ENCODE measurements at regions not wholly inside any gene's neighbourhood (a gene's known extent, or its start where the extent isn't known, plus 50 kb on each side); places are given as distances from the start of the nearest gene placed in this dataset.

DNA sequence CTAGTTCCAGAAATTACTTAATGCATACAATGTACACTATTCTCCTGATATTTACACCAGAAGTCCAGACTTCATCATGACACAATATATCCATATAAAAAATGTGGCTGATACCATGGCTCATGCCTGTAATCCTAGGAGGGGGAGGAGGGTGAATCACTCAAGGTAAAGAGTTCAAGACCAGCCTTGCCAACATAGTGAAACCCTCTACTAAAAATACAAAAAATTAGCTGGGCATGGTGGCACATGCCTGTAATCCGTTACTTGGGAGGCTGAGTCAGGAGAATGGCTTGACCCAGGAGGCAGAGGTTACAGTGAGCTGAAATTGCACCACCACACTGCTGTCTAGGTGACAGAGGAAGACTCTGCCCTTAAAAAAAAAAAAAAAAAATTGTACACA, 192.5 kb upstream of the HSFY2 start:
- intact Hi-C loops (cut with DNase I), result no loop called here
- TF ChIP-seq, protein P1, sequence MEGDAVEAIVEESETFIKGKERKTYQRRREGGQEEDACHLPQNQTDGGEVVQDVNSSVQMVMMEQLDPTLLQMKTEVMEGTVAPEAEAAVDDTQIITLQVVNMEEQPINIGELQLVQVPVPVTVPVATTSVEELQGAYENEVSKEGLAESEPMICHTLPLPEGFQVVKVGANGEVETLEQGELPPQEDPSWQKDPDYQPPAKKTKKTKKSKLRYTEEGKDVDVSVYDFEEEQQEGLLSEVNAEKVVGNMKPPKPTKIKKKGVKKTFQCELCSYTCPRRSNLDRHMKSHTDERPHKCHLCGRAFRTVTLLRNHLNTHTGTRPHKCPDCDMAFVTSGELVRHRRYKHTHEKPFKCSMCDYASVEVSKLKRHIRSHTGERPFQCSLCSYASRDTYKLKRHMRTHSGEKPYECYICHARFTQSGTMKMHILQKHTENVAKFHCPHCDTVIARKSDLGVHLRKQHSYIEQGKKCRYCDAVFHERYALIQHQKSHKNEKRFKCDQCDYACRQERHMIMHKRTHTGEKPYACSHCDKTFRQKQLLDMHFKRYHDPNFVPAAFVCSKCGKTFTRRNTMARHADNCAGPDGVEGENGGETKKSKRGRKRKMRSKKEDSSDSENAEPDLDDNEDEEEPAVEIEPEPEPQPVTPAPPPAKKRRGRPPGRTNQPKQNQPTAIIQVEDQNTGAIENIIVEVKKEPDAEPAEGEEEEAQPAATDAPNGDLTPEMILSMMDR (IDR thresholded peaks at IDR 0.05), result no peak

DNA sequence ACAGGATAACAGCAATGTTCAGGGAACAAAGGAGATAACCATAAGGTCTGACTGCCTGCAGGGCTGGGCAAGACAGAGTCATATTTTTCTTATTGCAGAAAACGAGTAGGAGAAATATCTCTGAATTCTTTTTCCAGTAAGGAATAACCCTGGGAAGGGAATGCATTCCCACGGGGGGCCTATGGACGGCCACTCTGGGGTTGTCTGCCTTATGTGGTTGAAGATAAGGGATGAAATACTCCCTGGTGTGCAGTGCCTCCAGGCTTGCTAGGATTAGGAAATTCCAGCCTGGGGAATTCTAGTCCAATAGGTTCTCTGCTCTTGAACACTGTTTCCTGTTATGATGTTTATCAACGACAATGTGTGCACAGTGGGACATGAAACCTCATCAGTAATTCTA, 185.3 kb upstream of the HSFY2 start:
- no peaks in the 10 kb centered on the region for H3K36me3 ChIP-seq
- no peak overlapping the region for H3K4me3 ChIP-seq
- no peaks in the 10 kb centered on the region for H3K4me1 ChIP-seq
- ATAC-seq (no peak), DNase-seq (no peak)
- no peak overlapping the region for H3K27ac ChIP-seq
- TF ChIP-seq, protein P1 (IDR thresholded peaks at IDR 0.05), result no peak
- H3K27me3 ChIP-seq, result no peaks in the 10 kb centered on the region
- intact Hi-C loops (cut with DNase I), result no loop called here
- no peaks in the 10 kb centered on the region for H3K9me3 ChIP-seq

More for the DNA sequence above, 192.5 kb upstream of the HSFY2 start:
- DNase-seq (no peak), ATAC-seq (no peak)
- no peak overlapping the region for H3K4me3 ChIP-seq
- no peaks in the 10 kb centered on the region for H3K36me3 ChIP-seq
- H3K4me1 ChIP-seq, result no peaks in the 10 kb centered on the region
- no peaks in the 10 kb centered on the region for H3K9me3 ChIP-seq
- H3K27ac ChIP-seq, result no peak overlapping the region
- no peaks in the 10 kb centered on the region for H3K27me3 ChIP-seq

DNA sequence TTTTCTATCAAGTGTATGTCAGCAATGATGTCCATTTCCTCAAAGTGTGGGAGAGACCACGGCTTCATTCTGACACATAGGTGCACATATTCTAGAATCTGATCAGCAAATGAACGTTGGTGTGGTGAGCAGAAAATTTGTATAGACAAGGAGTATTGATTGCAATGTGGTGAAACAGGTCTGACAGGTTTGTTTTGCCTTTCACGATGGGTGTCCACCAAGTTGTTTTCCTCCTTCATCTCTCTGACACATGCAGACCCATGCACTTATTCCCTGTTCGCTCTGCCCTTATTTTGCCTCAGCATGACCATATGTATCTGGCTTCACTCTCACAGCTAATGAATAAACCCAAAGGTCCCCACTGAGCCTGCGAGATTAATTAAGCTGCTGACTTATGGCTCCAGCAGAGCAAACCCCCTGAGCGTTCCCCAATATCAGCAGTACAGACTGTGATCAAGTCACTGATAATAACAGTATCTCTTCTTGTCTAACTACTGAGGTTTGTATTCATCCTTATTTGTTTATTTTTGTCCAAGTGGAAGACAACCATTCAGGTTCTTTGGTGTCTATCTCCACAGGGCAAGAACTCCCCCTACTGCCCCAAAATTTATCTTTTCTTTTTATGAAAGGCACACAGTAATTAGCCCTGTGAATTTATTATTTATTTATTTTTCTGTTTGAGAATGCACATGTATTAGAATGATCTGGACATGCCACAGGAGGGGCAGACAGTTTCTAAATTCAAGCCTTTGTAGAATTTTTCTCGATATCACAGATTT, 178.3 kb upstream of the HSFY2 start:
- no peaks in the 10 kb centered on the region for H3K4me1 ChIP-seq
- intact Hi-C loops (cut with DNase I), result no loop called here
- H3K27me3 ChIP-seq, result no peaks in the 10 kb centered on the region
- DNase-seq (no peak), ATAC-seq (no peak)
- no peaks in the 10 kb centered on the region for H3K36me3 ChIP-seq
- no peak overlapping the region for H3K4me3 ChIP-seq
- TF ChIP-seq, protein P1 (IDR thresholded peaks at IDR 0.05), result no peak
- H3K27ac ChIP-seq, result no peak overlapping the region
- no peaks in the 10 kb centered on the region for H3K9me3 ChIP-seq

DNA sequence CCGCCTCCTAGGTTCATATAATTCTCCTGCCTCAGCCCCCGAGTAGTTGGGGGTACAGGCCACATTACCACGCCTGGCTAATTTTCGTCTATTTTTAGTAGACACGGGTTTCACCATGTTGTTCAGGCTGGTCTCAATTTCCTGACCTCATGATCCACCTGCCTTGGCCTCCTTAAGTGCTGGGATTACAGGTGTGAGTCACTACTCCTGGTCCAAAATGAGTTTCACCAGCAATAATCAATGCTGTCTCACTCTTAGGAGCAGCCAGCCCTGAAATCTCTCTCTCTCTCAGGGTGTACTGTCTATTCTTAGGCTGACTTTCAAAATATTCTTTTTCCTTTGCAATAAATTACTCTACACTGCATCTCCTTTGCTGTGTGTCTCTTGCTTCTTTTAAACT, 177.5 kb upstream of the HSFY2 start:
- TF ChIP-seq, protein P1 (IDR thresholded peaks at IDR 0.05), result no peak
- Histone ChIP-seq H3K9me3 (no peaks in the 10 kb centered on the region), H3K4me3 (no peak overlapping the region), H3K36me3 (no peaks in the 10 kb centered on the region), H3K4me1 (no peaks in the 10 kb centered on the region), H3K27me3 (no peaks in the 10 kb centered on the region), H3K27ac (no peak overlapping the region)
- no peak for ATAC-seq
- intact Hi-C loops (cut with DNase I), result no loop called here
- DNase-seq, result no peak

DNA sequence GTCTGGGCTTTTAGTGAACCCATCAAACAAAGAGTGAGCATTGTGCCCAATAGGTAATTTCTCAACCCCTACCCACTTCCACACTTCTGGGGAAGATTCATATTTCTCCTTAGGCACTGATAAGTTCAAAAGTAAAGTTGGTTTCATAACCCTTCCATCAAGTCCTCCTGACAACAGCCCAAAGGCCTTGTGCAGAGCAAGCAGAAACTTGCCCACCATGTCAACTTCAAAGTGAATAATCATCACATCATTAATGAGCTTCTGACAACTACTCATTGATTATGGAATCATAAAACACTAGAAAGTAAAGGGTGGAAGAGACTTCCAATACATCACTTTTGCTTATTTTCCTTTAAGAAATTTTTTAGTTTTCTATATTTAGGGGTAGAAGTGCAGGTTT, 163.3 kb upstream of the HSFY2 start:
- H3K4me1 ChIP-seq, result no peaks in the 10 kb centered on the region
- H3K27ac ChIP-seq, result no peak overlapping the region
- no peaks in the 10 kb centered on the region for H3K9me3 ChIP-seq
- no peak for DNase-seq
- TF ChIP-seq, protein P1 (IDR thresholded peaks at IDR 0.05), result no peak
- no peaks in the 10 kb centered on the region for H3K27me3 ChIP-seq
- H3K4me3 ChIP-seq, result no peak overlapping the region
- ATAC-seq, result no peak
- H3K36me3 ChIP-seq, result no peaks in the 10 kb centered on the region
- intact Hi-C loops (cut with DNase I), result no loop called here

DNA sequence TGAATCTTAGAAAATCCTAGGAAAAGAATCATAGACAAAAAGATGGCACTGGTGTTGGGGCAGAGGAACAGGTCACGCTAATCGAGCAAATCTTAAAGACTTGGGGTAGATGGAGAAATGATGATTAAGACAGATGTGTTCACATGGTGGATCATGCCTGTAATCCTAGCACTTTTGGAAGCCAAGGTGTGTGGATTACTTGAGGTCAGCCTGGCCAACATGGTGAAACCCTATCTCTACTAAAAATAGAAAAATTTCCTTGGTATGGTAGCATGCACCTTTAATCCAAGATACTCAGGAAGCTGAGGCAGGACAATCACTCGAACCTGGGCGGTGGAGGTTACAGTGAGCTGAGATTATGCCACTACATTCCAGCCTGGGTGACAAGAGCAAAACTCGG, 145.7 kb upstream of the HSFY2 start:
- TF ChIP-seq, protein P1 (IDR thresholded peaks at IDR 0.05), result no peak
- Histone ChIP-seq H3K9me3 (no peaks in the 10 kb centered on the region), H3K27me3 (no peaks in the 10 kb centered on the region), H3K4me1 (no peaks in the 10 kb centered on the region), H3K4me3 (no peak overlapping the region), H3K27ac (no peak overlapping the region), H3K36me3 (no peaks in the 10 kb centered on the region)
- DNase-seq (no peak), ATAC-seq (no peak)
- intact Hi-C loops (cut with DNase I), result no loop called here
